ENCODE measurements at regions not wholly inside any gene's neighbourhood (a gene's known extent, or its start where the extent isn't known, plus 50 kb on each side); places are given as distances from the start of the nearest gene placed in this dataset.
A peak's percentile ranks its signal among the peaks of the same experiment; 100 is the strongest.

- TF ChIP-seq GRHL1 (CRISPR knock-in tag; conservative IDR thresholded peaks at IDR 0.05): no peak
- TF ChIP-seq PHF8 (CRISPR knock-in tag; IDR thresholded peaks at IDR 0.05): no peak
- no peak for TF ChIP-seq ZFY (CRISPR knock-in tag; IDR thresholded peaks at IDR 0.05)
- TF ChIP-seq, protein P1, sequence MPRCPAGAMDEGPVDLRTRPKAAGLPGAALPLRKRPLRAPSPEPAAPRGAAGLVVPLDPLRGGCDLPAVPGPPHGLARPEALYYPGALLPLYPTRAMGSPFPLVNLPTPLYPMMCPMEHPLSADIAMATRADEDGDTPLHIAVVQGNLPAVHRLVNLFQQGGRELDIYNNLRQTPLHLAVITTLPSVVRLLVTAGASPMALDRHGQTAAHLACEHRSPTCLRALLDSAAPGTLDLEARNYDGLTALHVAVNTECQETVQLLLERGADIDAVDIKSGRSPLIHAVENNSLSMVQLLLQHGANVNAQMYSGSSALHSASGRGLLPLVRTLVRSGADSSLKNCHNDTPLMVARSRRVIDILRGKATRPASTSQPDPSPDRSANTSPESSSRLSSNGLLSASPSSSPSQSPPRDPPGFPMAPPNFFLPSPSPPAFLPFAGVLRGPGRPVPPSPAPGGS (CRISPR knock-in tag; IDR thresholded peaks at IDR 0.05): 0 out of 2 replicates have a peak, but pooled peaks have one; percentile 38
- TF ChIP-seq NCOA1 (CRISPR knock-in tag; IDR thresholded peaks at IDR 0.05): no peak
- TF ChIP-seq PAXIP1 (CRISPR knock-in tag; conservative IDR thresholded peaks at IDR 0.05): no peak; the same call in 1 of the 2 replicates
- no peak for TF ChIP-seq TGIF2 (CRISPR knock-in tag; IDR thresholded peaks at IDR 0.05)
- no peak for TF ChIP-seq ZFP37 (CRISPR knock-in tag; IDR thresholded peaks at IDR 0.05; ENCODE audit: borderline replicate concordance)
- TF ChIP-seq NFKBIZ (CRISPR knock-in tag; IDR thresholded peaks at IDR 0.05): no peak
- TF ChIP-seq, protein P2, sequence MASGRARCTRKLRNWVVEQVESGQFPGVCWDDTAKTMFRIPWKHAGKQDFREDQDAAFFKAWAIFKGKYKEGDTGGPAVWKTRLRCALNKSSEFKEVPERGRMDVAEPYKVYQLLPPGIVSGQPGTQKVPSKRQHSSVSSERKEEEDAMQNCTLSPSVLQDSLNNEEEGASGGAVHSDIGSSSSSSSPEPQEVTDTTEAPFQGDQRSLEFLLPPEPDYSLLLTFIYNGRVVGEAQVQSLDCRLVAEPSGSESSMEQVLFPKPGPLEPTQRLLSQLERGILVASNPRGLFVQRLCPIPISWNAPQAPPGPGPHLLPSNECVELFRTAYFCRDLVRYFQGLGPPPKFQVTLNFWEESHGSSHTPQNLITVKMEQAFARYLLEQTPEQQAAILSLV (CRISPR knock-in tag; IDR thresholded peaks at IDR 0.05; ENCODE audit: borderline replicate concordance): no peak
- TF ChIP-seq RFXAP (CRISPR knock-in tag; IDR thresholded peaks at IDR 0.05; ENCODE audit: borderline replicate concordance): 0 out of 2 replicates have a peak, but pooled peaks have one; percentile 2
- no peak for TF ChIP-seq JUNB (CRISPR knock-in tag; IDR thresholded peaks at IDR 0.05; ENCODE audit: borderline replicate concordance)
- no peak for TF ChIP-seq TBP (CRISPR knock-in tag; IDR thresholded peaks at IDR 0.05)
- TF ChIP-seq GATAD1 (CRISPR knock-in tag; IDR thresholded peaks at IDR 0.05): no peak
- TF ChIP-seq ZIK1 (CRISPR knock-in tag; IDR thresholded peaks at IDR 0.05; ENCODE audit: borderline replicate concordance, low read depth): no peak
- TF ChIP-seq SIX4 (CRISPR knock-in tag; IDR thresholded peaks at IDR 0.05): no peak
- TF ChIP-seq, protein P3, sequence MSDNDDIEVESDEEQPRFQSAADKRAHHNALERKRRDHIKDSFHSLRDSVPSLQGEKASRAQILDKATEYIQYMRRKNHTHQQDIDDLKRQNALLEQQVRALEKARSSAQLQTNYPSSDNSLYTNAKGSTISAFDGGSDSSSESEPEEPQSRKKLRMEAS (IDR thresholded peaks at IDR 0.05): peak; percentile 78
These were observed 84.8 kb upstream of the GATA6 start (continued) for GRCh38 chr18:22084547-22084946.
